Stimulated activated CD8-positive, alpha-beta memory T cell treated with anti-CD3 and anti-CD28 coated beads, Interleukin-12 subunit alpha, Interleukin-12 subunit beta, amount 100 ng/mL, for 1 hour (primary cell): ENCODE measurements at regions not wholly inside any gene's neighbourhood (a gene's known extent, or its start where the extent isn't known, plus 50 kb on each side); places are given as distances from the start of the nearest gene placed in this dataset.

Source experiments
- DNase-seq: peaks from one replicate; pipeline ENCODE4 v3.0.0-alpha.2; 2020; ENCODE audit warnings: low read depth

GRCh38 chr1:8267307-8267706 is 50.6 kb upstream of the SLC45A1 start:
- no peak for DNase-seq

GRCh38 chr1:8266436-8267165 is 51.3 kb upstream of the SLC45A1 start:
- DNase-seq, result no peak

GRCh38 chr1:8263791-8264190 is 54.1 kb upstream of the SLC45A1 start:
- no peak for DNase-seq

- no peak for DNase-seq
Measured at GRCh38 chr1:8261398-8261762, 56.5 kb upstream of the SLC45A1 start.

- DNase-seq, result no peak
Measured at GRCh38 chr1:8259498-8260290, 58.2 kb upstream of the SLC45A1 start.

GRCh38 chr1:8257621-8258020 is 60.3 kb upstream of the SLC45A1 start:
- no peak for DNase-seq

GRCh38 chr1:8256321-8256720 is 61.6 kb upstream of the SLC45A1 start:
- DNase-seq, result no peak

GRCh38 chr1:8255712-8256111 is 62.2 kb upstream of the SLC45A1 start:
- DNase-seq, result no peak

GRCh38 chr1:8252266-8252951 is 65.5 kb upstream of the SLC45A1 start:
- no peak for DNase-seq

GRCh38 chr1:8251635-8252034 is 66.3 kb upstream of the SLC45A1 start:
- DNase-seq, result no peak

GRCh38 chr1:8249838-8250237 is 68.1 kb upstream of the SLC45A1 start:
- no peak for DNase-seq

GRCh38 chr1:8247811-8248436 is 70.0 kb upstream of the SLC45A1 start:
- DNase-seq, result no peak

GRCh38 chr1:8244304-8244703 is 73.6 kb upstream of the SLC45A1 start:
- no peak for DNase-seq

GRCh38 chr1:8242498-8242897 is 75.4 kb upstream of the SLC45A1 start:
- no peak for DNase-seq

- no peak for DNase-seq
Measured at GRCh38 chr1:8241417-8242014, 76.4 kb upstream of the SLC45A1 start.

- DNase-seq, result no peak
Measured at GRCh38 chr1:8239306-8240023, 78.4 kb upstream of the SLC45A1 start.

- DNase-seq, result no peak
Measured at GRCh38 chr1:8239039-8239305, 78.9 kb upstream of the SLC45A1 start.

GRCh38 chr1:8238141-8239038 is 79.5 kb upstream of the SLC45A1 start:
- DNase-seq, result no peak

- DNase-seq, result no peak
Measured at GRCh38 chr1:8232036-8232757, 85.7 kb upstream of the SLC45A1 start.

- DNase-seq, result no peak
Measured at GRCh38 chr1:8230292-8230621, 87.7 kb upstream of the SLC45A1 start.
